GM23338 (cell line): ENCODE measurements at regions not wholly inside any gene's neighbourhood (a gene's known extent, or its start where the extent isn't known, plus 50 kb on each side); places are given as distances from the start of the nearest gene placed in this dataset.

Experiments
- ATAC-seq: fragments of 200-7000 bp; cut with Tn5 transposase; 3 replicates; pipeline ENCODE4 v1.9.1; 2020
- DNase-seq: peaks from one replicate; pipeline ENCODE4 v3.0.0-alpha.2; 2015; ENCODE audit warnings: low spot score
- H2AFZ ChIP-seq: fragments of 200-600 bp; sonication (generic); 2 replicates; pipeline ENCODE4 v1.8.0; 2016; ENCODE audit warnings: antibody characterized with exemption, mild to moderate bottlenecking, moderate library complexity
- H3F3A ChIP-seq: fragments of 200-600 bp; sonication (generic); replicated peaks from 2 replicates; pipeline ENCODE4 v1.8.0; 2017; ENCODE audit warnings: antibody characterized with exemption, mixed run types, low read depth
- H3K27ac ChIP-seq: fragments of 200-600 bp; sonication (generic); 2 replicates; pipeline ENCODE4 v1.6.1; 2016; ENCODE audit warnings: low read depth
- H3K27me3 ChIP-seq: fragments of 200-600 bp; sonication (generic); 2 replicates; pipeline ENCODE4 v1.8.0; 2016; ENCODE audit warnings: mild to moderate bottlenecking, mixed run types, moderate library complexity; ENCODE audit not compliant: insufficient read depth
- H3K36me3 ChIP-seq: fragments of 200-600 bp; sonication (generic); 2 replicates; pipeline ENCODE4 v1.8.0; 2016; ENCODE audit warnings: mild to moderate bottlenecking; ENCODE audit not compliant: insufficient read depth
- H3K4me1 ChIP-seq: fragments of 200-600 bp; sonication (generic); 2 replicates; pipeline ENCODE4 v1.8.0; 2016; ENCODE audit warnings: mild to moderate bottlenecking, moderate library complexity; ENCODE audit not compliant: insufficient read depth
- H3K4me2 ChIP-seq: fragments of 200-600 bp; sonication (generic); 2 replicates; pipeline ENCODE4 v1.7.1; 2017; ENCODE audit warnings: mixed run types
- H3K4me3 ChIP-seq: fragments of 200-600 bp; sonication (generic); 2 replicates; pipeline ENCODE4 v1.6.1; 2016; ENCODE audit warnings: mixed run types
- H3K79me2 ChIP-seq: fragments of 200-600 bp; sonication (generic); replicated peaks from 2 replicates; pipeline ENCODE4 v1.8.0; 2017; ENCODE audit warnings: mild to moderate bottlenecking; ENCODE audit not compliant: insufficient read depth
- H3K9me2 ChIP-seq: fragments of 200-600 bp; sonication (generic); 2 replicates; pipeline ENCODE4 v1.8.0; 2017; ENCODE audit not compliant: insufficient read depth
- H4K20me1 ChIP-seq: fragments of 200-600 bp; sonication (generic); replicated peaks from 2 replicates; pipeline ENCODE4 v1.8.0; 2017; ENCODE audit warnings: mild to moderate bottlenecking; ENCODE audit not compliant: insufficient read depth
- H3K27ac Mint-ChIP-seq: 2 replicates; pipeline ENCODE4 v1.8.0; 2020; ENCODE audit warnings: inconsistent platforms, mild to moderate bottlenecking, moderate library complexity, mixed read lengths
- H3K27me3 Mint-ChIP-seq: 3 replicates; pipeline ENCODE4 v1.8.0; 2022; ENCODE audit warnings: low read depth, mild to moderate bottlenecking, moderate library complexity, mixed read lengths, inconsistent platforms; ENCODE audit not compliant: insufficient read depth, poor library complexity
- H3K36me3 Mint-ChIP-seq: 3 replicates; pipeline ENCODE4 v1.8.0; 2021; ENCODE audit warnings: low read depth, mild to moderate bottlenecking, inconsistent platforms, moderate library complexity, mixed read lengths
- H3K4me1 Mint-ChIP-seq: 3 replicates; pipeline ENCODE4 v1.8.0; 2020; ENCODE audit warnings: mild to moderate bottlenecking, inconsistent platforms, mixed read lengths
- H3K4me3 Mint-ChIP-seq: 3 replicates; pipeline ENCODE4 v1.8.0; 2021; ENCODE audit warnings: moderate library complexity, mild to moderate bottlenecking, inconsistent platforms, mixed read lengths
- H3K9me3 Mint-ChIP-seq: 3 replicates; pipeline ENCODE4 v1.8.0; 2020; ENCODE audit warnings: moderate library complexity, mild to moderate bottlenecking, inconsistent platforms, mixed read lengths
- CREB1 ChIP-seq: fragments of 250-450 bp; sonication (Bioruptor Pico); IDR thresholded peaks from 2 replicates; pipeline ENCODE4 v1.5.0; 2020; ENCODE audit warnings: low read depth, mild to moderate bottlenecking, moderate library complexity
- NANOG ChIP-seq: IDR thresholded peaks from 2 replicates; pipeline ENCODE4 v1.6.1; 2016; ENCODE audit warnings: antibody characterized with exemption, borderline replicate concordance
- POLR2AphosphoS5 ChIP-seq: IDR thresholded peaks from 2 replicates; pipeline ENCODE4 v1.6.1; 2016; ENCODE audit warnings: antibody characterized with exemption, low read depth
- REST ChIP-seq: IDR thresholded peaks from one replicate; pipeline ENCODE4 v1.6.1; 2018; ENCODE audit warnings: antibody characterized with exemption; ENCODE audit not compliant: unreplicated experiment
- STAT1 ChIP-seq: IDR thresholded peaks from one replicate; pipeline ENCODE4 v1.6.1; 2016; ENCODE audit warnings: antibody characterized with exemption; ENCODE audit not compliant: unreplicated experiment
- ZNF331 ChIP-seq: fragments of 250-450 bp; sonication (Bioruptor Pico); IDR thresholded peaks from 2 replicates; pipeline ENCODE4 v1.5.0; 2020; ENCODE audit warnings: low read depth, mild to moderate bottlenecking, moderate library complexity
- ZNF462 ChIP-seq: fragments of 250-450 bp; sonication (Bioruptor Pico); IDR thresholded peaks from 2 replicates; pipeline ENCODE4 v1.5.0; 2020; ENCODE audit warnings: mild to moderate bottlenecking, moderate library complexity
- TF ChIP-seq, protein P1 (sequence below): IDR thresholded peaks from 2 replicates; pipeline ENCODE4 v1.6.1; 2016; ENCODE audit warnings: antibody characterized with exemption

GRCh38 chr2:198411936-198412335 lies 607.5 kb downstream of the PLCL1 start:
- Histone ChIP-seq H3K9me2 (no peaks in the 10 kb centered on the region), H3K4me2 (no peak overlapping the region), H3K79me2 (no peaks in the 10 kb centered on the region), H3K4me3 (no peak overlapping the region), H3K36me3 (no peaks in the 10 kb centered on the region), H4K20me1 (no peaks in the 10 kb centered on the region), H2AFZ (no peak overlapping the region), H3F3A (no peaks in the 10 kb centered on the region), H3K4me1 (no peaks in the 10 kb centered on the region), H3K27me3 (no peaks in the 10 kb centered on the region), H3K27ac (no peak overlapping the region)
- no peak for TF ChIP-seq NANOG
- TF ChIP-seq STAT1 = no peak
- TF ChIP-seq, protein P1, sequence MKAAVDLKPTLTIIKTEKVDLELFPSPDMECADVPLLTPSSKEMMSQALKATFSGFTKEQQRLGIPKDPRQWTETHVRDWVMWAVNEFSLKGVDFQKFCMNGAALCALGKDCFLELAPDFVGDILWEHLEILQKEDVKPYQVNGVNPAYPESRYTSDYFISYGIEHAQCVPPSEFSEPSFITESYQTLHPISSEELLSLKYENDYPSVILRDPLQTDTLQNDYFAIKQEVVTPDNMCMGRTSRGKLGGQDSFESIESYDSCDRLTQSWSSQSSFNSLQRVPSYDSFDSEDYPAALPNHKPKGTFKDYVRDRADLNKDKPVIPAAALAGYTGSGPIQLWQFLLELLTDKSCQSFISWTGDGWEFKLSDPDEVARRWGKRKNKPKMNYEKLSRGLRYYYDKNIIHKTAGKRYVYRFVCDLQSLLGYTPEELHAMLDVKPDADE = no peak
- ATAC-seq (no peak), DNase-seq (no peak)
- H3K36me3 Mint-ChIP-seq = no peaks in the 10 kb centered on the region
- H3K4me3 Mint-ChIP-seq = no peak overlapping the region
- H3K4me1 Mint-ChIP-seq = no peaks in the 10 kb centered on the region; the same call in 2 of the 3 replicates
- H3K27ac Mint-ChIP-seq = no peak overlapping the region
- H3K9me3 Mint-ChIP-seq = no peaks in the 10 kb centered on the region
- H3K27me3 Mint-ChIP-seq = no peaks in the 10 kb centered on the region

DNA sequence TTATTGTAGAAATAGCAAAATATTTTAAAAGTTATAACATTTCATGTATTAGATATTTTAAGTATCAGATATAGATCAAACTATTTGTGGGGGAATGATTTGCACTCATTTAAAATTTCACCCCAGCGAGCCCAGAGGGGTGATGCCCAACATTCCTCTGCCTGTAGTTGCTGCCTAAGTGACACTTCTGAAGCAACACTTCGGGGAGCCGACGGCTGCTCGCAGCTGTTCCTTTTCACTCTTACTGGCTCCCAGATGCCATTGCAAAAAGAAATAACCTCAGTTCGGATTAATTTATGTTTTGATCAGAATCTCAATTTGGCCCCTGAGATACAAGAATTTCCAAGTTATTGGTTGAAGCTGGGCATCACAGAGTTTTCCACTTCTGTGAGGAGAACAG lies 603.8 kb downstream of the PLCL1 start:
- Mint-ChIP-seq H3K4me1 (no peaks in the 10 kb centered on the region; the same call in 2 of the 3 replicates), H3K27ac (no peak overlapping the region), H3K4me3 (no peak overlapping the region), H3K27me3 (no peaks in the 10 kb centered on the region), H3K9me3 (no peaks in the 10 kb centered on the region), H3K36me3 (no peaks in the 10 kb centered on the region)
- ATAC-seq (peak; percentile 69), DNase-seq (peak; percentile 12)
- Histone ChIP-seq H3F3A (no peaks in the 10 kb centered on the region), H4K20me1 (no peaks in the 10 kb centered on the region), H3K4me3 (no peak overlapping the region), H3K27ac (no peak overlapping the region), H3K79me2 (no peaks in the 10 kb centered on the region), H3K4me1 (no peaks in the 10 kb centered on the region), H3K4me2 (no peak overlapping the region), H3K9me2 (no peaks in the 10 kb centered on the region), H3K36me3 (no peaks in the 10 kb centered on the region), H3K27me3 (no peaks in the 10 kb centered on the region), H2AFZ (no peak overlapping the region)
- TF ChIP-seq STAT1 (no peak), ZNF462 (CRISPR knock-in tag) (no peak), NANOG (no peak), CREB1 (no peak), REST (no peak), POLR2AphosphoS5 (no peak), ZNF331 (no peak)
- TF ChIP-seq, protein P1 = no peak
